Tibial artery (tissue), 4 donors: ENCODE measurements at regions not wholly inside any gene's neighbourhood (a gene's known extent, or its start where the extent isn't known, plus 50 kb on each side); places are given as distances from the start of the nearest gene placed in this dataset.

Source experiments
- DNase-seq, 2 donors: peaks; one replicate each; pipeline ENCODE4 v3.0.0-alpha.2; 2019
- H3K27ac ChIP-seq, 2 donors: fragments of 200-600 bp; sonication (generic) in 1 of 2; 1 replicate in 1 of 2; 2 replicates in 1 of 2; pipeline ENCODE4 v1.5.1; 2018 to 2019; ENCODE audit warnings: mild to moderate bottlenecking in 1 of 2
- H3K27me3 ChIP-seq, 2 donors: fragments of 200-600 bp; sonication (generic) in 1 of 2; one replicate each; pipeline versions ENCODE4 v1.5.1 to v1.6.0; 2016 to 2019
- H3K36me3 ChIP-seq, 3 donors: fragments of 200-600 bp; sonication (generic) in 2 of 3; one replicate each; pipeline ENCODE4 v1.5.1; 2016 to 2019; ENCODE audit warnings: mild to moderate bottlenecking in 2 of 3
- H3K4me1 ChIP-seq, 4 donors: fragments of 200-600 bp; sonication (generic) in 2 of 4; 1 replicate in 3 of 4; 2 replicates in 1 of 4; pipeline ENCODE4 v1.5.1; 2016 to 2019
- H3K4me3 ChIP-seq, 2 donors: fragments of 200-600 bp; sonication (generic) in 1 of 2; 1 replicate in 1 of 2; 2 replicates in 1 of 2; pipeline ENCODE4 v1.5.1; 2018 to 2019; ENCODE audit warnings: mild to moderate bottlenecking in 2 of 2
- H3K9me3 ChIP-seq, 3 donors: fragments of 200-600 bp; sonication (generic) in 1 of 3; one replicate each; pipeline ENCODE4 v1.5.1; 2016 to 2019
- CTCF ChIP-seq, 2 experiments: fragments of 200-600 bp in 1 of 2; fragments of 450-650 bp in 1 of 2; IDR thresholded peaks; one replicate each; pipeline ENCODE4 v1.5.1; 2017 to 2019; ENCODE audit warnings: antibody characterized with exemption in 2 of 2, mild to moderate bottlenecking in 1 of 2, moderate library complexity in 1 of 2
- intact Hi-C: fragments of 100-400 bp; cut with DNase I; formaldehyde crosslinking; loops from one replicate; pipeline ENCODE4 v1.15.0; 2023; ENCODE audit warnings: low total_unique reads

GRCh38 chr22:17272511-17272991 is 53.3 kb upstream of the ADA2 start:
- intact Hi-C loops: no loop called here
- no peaks in the 10 kb centered on the region for H3K4me1 ChIP-seq

GRCh38 chr22:17271711-17272451 is 52.6 kb upstream of the ADA2 start:
- no peaks in the 10 kb centered on the region for H3K36me3 ChIP-seq
- no peak overlapping the region for H3K4me3 ChIP-seq
- H3K9me3 ChIP-seq: no peaks in the 10 kb centered on the region
- TF ChIP-seq CTCF (IDR thresholded peaks at IDR 0.05): no peak
- peaks cover 0 to 7% of the 10 kb centered on the region in 2 donors for H3K27me3 ChIP-seq
- H3K27ac ChIP-seq: no peak overlapping the region
- no peak for DNase-seq
- no peaks in the 10 kb centered on the region for H3K4me1 ChIP-seq
- intact Hi-C loops: no loop called here

More at GRCh38 chr22:17272511-17272991, 53.3 kb upstream of the ADA2 start:
- peaks cover 0 to 6% of the 10 kb centered on the region in 2 donors for H3K27me3 ChIP-seq
- no peak overlapping the region for H3K27ac ChIP-seq
- H3K4me3 ChIP-seq: no peak overlapping the region
- no peaks in the 10 kb centered on the region for H3K9me3 ChIP-seq
- H3K36me3 ChIP-seq: no peaks in the 10 kb centered on the region
- no peak for DNase-seq
- TF ChIP-seq CTCF (IDR thresholded peaks at IDR 0.05): no peak

GRCh38 chr22:17269607-17270261 is 50.5 kb upstream of the ADA2 start:
- Histone ChIP-seq H3K27ac (no peak overlapping the region), H3K9me3 (no peaks in the 10 kb centered on the region), H3K27me3 (peaks cover 0 to 19% of the 10 kb centered on the region in 2 donors), H3K4me3 (no peak overlapping the region), H3K4me1 (no peaks in the 10 kb centered on the region), H3K36me3 (no peaks in the 10 kb centered on the region)
- intact Hi-C loops: no loop called here
- DNase-seq: no peak
- no peak for TF ChIP-seq CTCF (IDR thresholded peaks at IDR 0.05)

GRCh38 chr22:17269224-17269606 is 50.0 kb upstream of the ADA2 start:
- no peak for DNase-seq
- H3K27me3 ChIP-seq: peaks cover 0 to 19% of the 10 kb centered on the region in 2 donors
- H3K4me1 ChIP-seq: no peaks in the 10 kb centered on the region
- no peaks in the 10 kb centered on the region for H3K9me3 ChIP-seq
- H3K27ac ChIP-seq: no peak overlapping the region
- H3K36me3 ChIP-seq: no peaks in the 10 kb centered on the region
- intact Hi-C loops: no loop called here
- TF ChIP-seq CTCF (IDR thresholded peaks at IDR 0.05): no peak
- no peak overlapping the region for H3K4me3 ChIP-seq
